NB4 (cell line): ENCODE measurements at regions not wholly inside any gene's neighbourhood (a gene's known extent, or its start where the extent isn't known, plus 50 kb on each side); places are given as distances from the start of the nearest gene placed in this dataset.

Experiments
- POLR2A ChIP-seq: IDR thresholded peaks from 2 replicates; pipeline ENCODE4 v1.6.1; 2011; ENCODE audit warnings: mild to moderate bottlenecking; ENCODE audit not compliant: insufficient read length; ENCODE audit errors: extremely low read depth
- TF ChIP-seq, protein P1 (sequence below): IDR thresholded peaks from one replicate; pipeline ENCODE4 v1.5.1; 2012; ENCODE audit warnings: low read depth, low read length

- TF ChIP-seq, protein P1, sequence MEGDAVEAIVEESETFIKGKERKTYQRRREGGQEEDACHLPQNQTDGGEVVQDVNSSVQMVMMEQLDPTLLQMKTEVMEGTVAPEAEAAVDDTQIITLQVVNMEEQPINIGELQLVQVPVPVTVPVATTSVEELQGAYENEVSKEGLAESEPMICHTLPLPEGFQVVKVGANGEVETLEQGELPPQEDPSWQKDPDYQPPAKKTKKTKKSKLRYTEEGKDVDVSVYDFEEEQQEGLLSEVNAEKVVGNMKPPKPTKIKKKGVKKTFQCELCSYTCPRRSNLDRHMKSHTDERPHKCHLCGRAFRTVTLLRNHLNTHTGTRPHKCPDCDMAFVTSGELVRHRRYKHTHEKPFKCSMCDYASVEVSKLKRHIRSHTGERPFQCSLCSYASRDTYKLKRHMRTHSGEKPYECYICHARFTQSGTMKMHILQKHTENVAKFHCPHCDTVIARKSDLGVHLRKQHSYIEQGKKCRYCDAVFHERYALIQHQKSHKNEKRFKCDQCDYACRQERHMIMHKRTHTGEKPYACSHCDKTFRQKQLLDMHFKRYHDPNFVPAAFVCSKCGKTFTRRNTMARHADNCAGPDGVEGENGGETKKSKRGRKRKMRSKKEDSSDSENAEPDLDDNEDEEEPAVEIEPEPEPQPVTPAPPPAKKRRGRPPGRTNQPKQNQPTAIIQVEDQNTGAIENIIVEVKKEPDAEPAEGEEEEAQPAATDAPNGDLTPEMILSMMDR: no peak
- TF ChIP-seq POLR2A: no peak
These were observed 381.2 kb downstream of the NFIB start for GRCh38 chr9:13932528-13933267.
